ENCODE measurements at regions not wholly inside any gene's neighbourhood (a gene's known extent, or its start where the extent isn't known, plus 50 kb on each side); places are given as distances from the start of the nearest gene placed in this dataset.
"Not testable (repeated sequence)": the region's sequence is repeated elsewhere in the genome, so short reads cannot be mapped to it uniquely, and the experiment has no call there.

- TF ChIP-seq CTCF (IDR thresholded peaks at IDR 0.05; ENCODE audit: insufficient read depth, low read length) (no peak), SPI1 (IDR thresholded peaks at IDR 0.05; ENCODE audit: borderline replicate concordance, low read depth) (no peak), GABPA (IDR thresholded peaks at IDR 0.05; ENCODE audit: low read depth) (no peak), POLR2AphosphoS5 (IDR thresholded peaks at IDR 0.05; ENCODE audit: low read depth) (no peak), REST (IDR thresholded peaks at IDR 0.05; ENCODE audit: insufficient replicate concordance, low read depth) (no peak)
- DNase-seq (ENCODE audit: low read depth in 1 of 2, low spot score in 1 of 2) = no peak
- H3K27me3 ChIP-seq (ENCODE audit: insufficient read depth, poor library complexity, severe bottlenecking) = no peaks in the 10 kb centered on the region
- H3K27ac ChIP-seq (replicated peaks) = no peak overlapping the region
- H3K4me3 ChIP-seq (replicated peaks; ENCODE audit: insufficient read depth, low read length) = no peak overlapping the region
These were observed 119.0 kb downstream of the PMAIP1 start for GRCh38 chr18:60018618-60019462.

- not testable (repeated sequence) for DNase-seq (ENCODE audit: low read depth in 1 of 2, low spot score in 1 of 2); H3K27me3 ChIP-seq (ENCODE audit: insufficient read depth, poor library complexity, severe bottlenecking); H3K4me3 ChIP-seq (replicated peaks; ENCODE audit: insufficient read depth, low read length); H3K27ac ChIP-seq (replicated peaks)
These were observed 118.3 kb downstream of the PMAIP1 start for GRCh38 chr18:60018134-60018533.

GRCh38 chr18:60017371-60017770, 117.6 kb downstream of the PMAIP1 start:
- DNase-seq (ENCODE audit: low read depth in 1 of 2, low spot score in 1 of 2) = no peak
- H3K4me3 ChIP-seq (replicated peaks; ENCODE audit: insufficient read depth, low read length) = no peak overlapping the region
- no peak for TF ChIP-seq GABPA (IDR thresholded peaks at IDR 0.05; ENCODE audit: low read depth)
- no peaks in the 10 kb centered on the region for H3K27me3 ChIP-seq (ENCODE audit: insufficient read depth, poor library complexity, severe bottlenecking)
- H3K27ac ChIP-seq (replicated peaks) = no peak overlapping the region

- not testable (repeated sequence) for DNase-seq (ENCODE audit: low read depth in 1 of 2, low spot score in 1 of 2); H3K4me3 ChIP-seq (replicated peaks; ENCODE audit: insufficient read depth, low read length); H3K27ac ChIP-seq (replicated peaks); H3K27me3 ChIP-seq (ENCODE audit: insufficient read depth, poor library complexity, severe bottlenecking)
These were observed 116.0 kb downstream of the PMAIP1 start for GRCh38 chr18:60015826-60016225.

GRCh38 chr18:60013148-60013547, 113.4 kb downstream of the PMAIP1 start:
- not testable (repeated sequence) for H3K27me3 ChIP-seq (ENCODE audit: insufficient read depth, poor library complexity, severe bottlenecking); H3K4me3 ChIP-seq (replicated peaks; ENCODE audit: insufficient read depth, low read length); H3K27ac ChIP-seq (replicated peaks); DNase-seq (ENCODE audit: low read depth in 1 of 2, low spot score in 1 of 2)

- no peak for DNase-seq (ENCODE audit: low read depth in 1 of 2, low spot score in 1 of 2)
- TF ChIP-seq POLR2AphosphoS5 (IDR thresholded peaks at IDR 0.05; ENCODE audit: low read depth) (no peak), REST (IDR thresholded peaks at IDR 0.05; ENCODE audit: insufficient replicate concordance, low read depth) (no peak), SPI1 (IDR thresholded peaks at IDR 0.05; ENCODE audit: borderline replicate concordance, low read depth) (no peak), GABPA (IDR thresholded peaks at IDR 0.05; ENCODE audit: low read depth) (no peak), CTCF (IDR thresholded peaks at IDR 0.05; ENCODE audit: insufficient read depth, low read length) (no peak)
These were observed 111.2 kb downstream of the PMAIP1 start for GRCh38 chr18:60010984-60011383.

More at GRCh38 chr18:60010984-60011383, 111.2 kb downstream of the PMAIP1 start:
- Histone ChIP-seq H3K27ac (replicated peaks) (no peak overlapping the region), H3K4me3 (replicated peaks; ENCODE audit: insufficient read depth, low read length) (no peak overlapping the region), H3K27me3 (ENCODE audit: insufficient read depth, poor library complexity, severe bottlenecking) (no peaks in the 10 kb centered on the region)

All from HL-60 (cell line).